ENCODE measurements at regions not wholly inside any gene's neighbourhood (a gene's known extent, or its start where the extent isn't known, plus 50 kb on each side); places are given as distances from the start of the nearest gene placed in this dataset.

- no peaks in the 10 kb centered on the region for H3K9me3 ChIP-seq
- no peak for ATAC-seq
- H3K27ac ChIP-seq = no peak overlapping the region
- no peaks in the 10 kb centered on the region for H3K4me1 ChIP-seq
- H3K27me3 ChIP-seq = no peaks in the 10 kb centered on the region
- TF ChIP-seq CTCF (IDR thresholded peaks at IDR 0.05) = no peak
- H3K4me3 ChIP-seq = no peak overlapping the region
- intact Hi-C loops (cut with DNase I) = no loop called here
- no peaks in the 10 kb centered on the region for H3K36me3 ChIP-seq
- DNase-seq = no peak
These were observed 259.5 kb upstream of the VWC2 start for GRCh38 chr7:49513911-49514310.

GRCh38 chr7:49520951-49521350 lies 252.5 kb upstream of the VWC2 start:
- no peaks in the 10 kb centered on the region for H3K4me1 ChIP-seq
- H3K4me3 ChIP-seq = no peak overlapping the region
- no peaks in the 10 kb centered on the region for H3K27me3 ChIP-seq
- DNase-seq (no peak), ATAC-seq (peak; percentile 24)
- H3K36me3 ChIP-seq = no peaks in the 10 kb centered on the region
- no peak overlapping the region for H3K27ac ChIP-seq
- TF ChIP-seq CTCF (IDR thresholded peaks at IDR 0.05) = no peak
- intact Hi-C loops (cut with DNase I) = no loop called here
- no peaks in the 10 kb centered on the region for H3K9me3 ChIP-seq

- H3K4me3 ChIP-seq = no peak overlapping the region
- no peaks in the 10 kb centered on the region for H3K27me3 ChIP-seq
- H3K27ac ChIP-seq = no peak overlapping the region
- H3K9me3 ChIP-seq = no peaks in the 10 kb centered on the region
- no peaks in the 10 kb centered on the region for H3K4me1 ChIP-seq
- intact Hi-C loops (cut with DNase I) = no loop called here
- DNase-seq (no peak), ATAC-seq (no peak)
- TF ChIP-seq CTCF (IDR thresholded peaks at IDR 0.05) = no peak
- H3K36me3 ChIP-seq = no peaks in the 10 kb centered on the region
These were observed 251.3 kb upstream of the VWC2 start for GRCh38 chr7:49522111-49522510.

- Histone ChIP-seq H3K27ac (no peak overlapping the region), H3K36me3 (no peaks in the 10 kb centered on the region), H3K27me3 (no peaks in the 10 kb centered on the region), H3K4me3 (no peak overlapping the region), H3K9me3 (no peaks in the 10 kb centered on the region), H3K4me1 (no peaks in the 10 kb centered on the region)
- intact Hi-C loops (cut with DNase I) = no loop called here
- DNase-seq = no peak
- TF ChIP-seq CTCF (IDR thresholded peaks at IDR 0.05) = no peak
- no peak for ATAC-seq
These were observed 249.6 kb upstream of the VWC2 start for GRCh38 chr7:49523870-49524269.

GRCh38 chr7:49527182-49527581 lies 246.3 kb upstream of the VWC2 start:
- Histone ChIP-seq H3K9me3 (no peaks in the 10 kb centered on the region), H3K36me3 (no peaks in the 10 kb centered on the region), H3K27ac (no peak overlapping the region), H3K27me3 (no peaks in the 10 kb centered on the region), H3K4me3 (no peak overlapping the region), H3K4me1 (no peaks in the 10 kb centered on the region)
- DNase-seq (no peak), ATAC-seq (no peak)
- intact Hi-C loops (cut with DNase I) = no loop called here
- no peak for TF ChIP-seq CTCF (IDR thresholded peaks at IDR 0.05)

- no peaks in the 10 kb centered on the region for H3K9me3 ChIP-seq
- no peaks in the 10 kb centered on the region for H3K36me3 ChIP-seq
- H3K4me3 ChIP-seq = no peak overlapping the region
- ATAC-seq (no peak), DNase-seq (no peak)
- intact Hi-C loops (cut with DNase I) = no loop called here
- TF ChIP-seq CTCF (IDR thresholded peaks at IDR 0.05) = no peak
- H3K4me1 ChIP-seq = no peaks in the 10 kb centered on the region
- H3K27ac ChIP-seq = no peak overlapping the region
- H3K27me3 ChIP-seq = no peaks in the 10 kb centered on the region
These were observed 243.0 kb upstream of the VWC2 start for GRCh38 chr7:49530481-49530880.

Measured in upper lobe of right lung (tissue), 1 donor.